Transverse colon (tissue), 4 donors: ENCODE measurements at regions not wholly inside any gene's neighbourhood (a gene's known extent, or its start where the extent isn't known, plus 50 kb on each side); places are given as distances from the start of the nearest gene placed in this dataset.

Source experiments
- EP300 ChIP-seq: sonication (generic); formaldehyde crosslinking; IDR thresholded peaks from one replicate; pipeline ENCODE4 v1.6.1; 2017; ENCODE audit warnings: antibody characterized with exemption, low read depth
- POLR2AphosphoS5 ChIP-seq, 3 donors: sonication (generic); formaldehyde crosslinking; IDR thresholded peaks; one replicate each; pipeline ENCODE4 v1.6.1; 2016; ENCODE audit warnings: antibody characterized with exemption in 3 of 3
- TF ChIP-seq, protein P1 (sequence below), 5 experiments: fragments of 200-600 bp in 3 of 5; fragments of 450-650 bp in 2 of 5; sonication (generic) in 3 of 5; IDR thresholded peaks; 1 replicate in 2 of 5; 2 replicates in 3 of 5; pipeline ENCODE4 v1.5.1; 2016 to 2017; ENCODE audit warnings: antibody characterized with exemption in 5 of 5, inconsistent platforms in 3 of 5, mild to moderate bottlenecking in 2 of 5, moderate library complexity in 1 of 5

DNA sequence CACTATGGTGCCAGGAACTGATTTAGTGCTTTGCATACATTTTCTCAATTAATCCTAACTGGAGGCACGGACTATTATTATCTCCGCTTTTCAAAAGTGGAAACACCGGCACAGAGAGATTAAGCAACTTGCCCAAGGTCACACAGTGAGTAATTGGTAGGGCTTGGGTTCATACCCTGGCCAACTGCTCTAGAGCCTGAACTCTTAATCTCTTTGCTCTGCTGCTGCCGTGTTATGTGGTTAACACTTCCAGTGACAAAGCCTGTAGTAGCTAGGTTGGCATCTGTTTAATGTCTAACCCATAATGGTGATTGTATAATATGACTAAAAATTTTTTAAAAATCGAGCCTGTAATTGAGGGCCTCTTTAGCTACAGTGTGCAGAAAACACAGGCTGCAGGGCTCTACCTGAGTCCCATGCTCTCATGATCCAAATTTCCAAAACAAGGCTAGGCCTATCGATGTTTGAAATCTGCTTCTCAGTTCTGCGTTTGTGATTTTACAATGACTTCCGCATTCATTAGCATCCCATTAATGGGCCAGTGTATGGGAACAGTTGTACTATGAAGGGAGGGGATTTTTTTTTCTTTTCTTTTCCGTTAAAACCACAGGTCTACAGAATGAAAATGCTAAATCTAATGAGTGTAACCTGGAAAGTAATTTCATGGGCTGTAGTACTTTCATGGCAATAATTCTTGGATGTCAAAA is 219.3 kb upstream of the JADE1 start:
- TF ChIP-seq, protein P1, sequence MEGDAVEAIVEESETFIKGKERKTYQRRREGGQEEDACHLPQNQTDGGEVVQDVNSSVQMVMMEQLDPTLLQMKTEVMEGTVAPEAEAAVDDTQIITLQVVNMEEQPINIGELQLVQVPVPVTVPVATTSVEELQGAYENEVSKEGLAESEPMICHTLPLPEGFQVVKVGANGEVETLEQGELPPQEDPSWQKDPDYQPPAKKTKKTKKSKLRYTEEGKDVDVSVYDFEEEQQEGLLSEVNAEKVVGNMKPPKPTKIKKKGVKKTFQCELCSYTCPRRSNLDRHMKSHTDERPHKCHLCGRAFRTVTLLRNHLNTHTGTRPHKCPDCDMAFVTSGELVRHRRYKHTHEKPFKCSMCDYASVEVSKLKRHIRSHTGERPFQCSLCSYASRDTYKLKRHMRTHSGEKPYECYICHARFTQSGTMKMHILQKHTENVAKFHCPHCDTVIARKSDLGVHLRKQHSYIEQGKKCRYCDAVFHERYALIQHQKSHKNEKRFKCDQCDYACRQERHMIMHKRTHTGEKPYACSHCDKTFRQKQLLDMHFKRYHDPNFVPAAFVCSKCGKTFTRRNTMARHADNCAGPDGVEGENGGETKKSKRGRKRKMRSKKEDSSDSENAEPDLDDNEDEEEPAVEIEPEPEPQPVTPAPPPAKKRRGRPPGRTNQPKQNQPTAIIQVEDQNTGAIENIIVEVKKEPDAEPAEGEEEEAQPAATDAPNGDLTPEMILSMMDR (IDR thresholded peaks at IDR 0.05), result no peak
- no peak for TF ChIP-seq EP300
- TF ChIP-seq POLR2AphosphoS5 (IDR thresholded peaks at IDR 0.05), result no peak
